HL-60 (cell line): ENCODE measurements at regions not wholly inside any gene's neighbourhood (a gene's known extent, or its start where the extent isn't known, plus 50 kb on each side); places are given as distances from the start of the nearest gene placed in this dataset.

Experiments used
- DNase-seq, 2 experiments: peaks; one replicate each; pipeline ENCODE4 v3.0.0-alpha.2; 2010 to 2020; ENCODE audit warnings: low read depth in 1 of 2, low spot score in 1 of 2
- H3K27ac ChIP-seq: fragments of 250-450 bp; sonication (Bioruptor Pico); replicated peaks from 2 replicates; pipeline ENCODE4 v1.5.1; 2020; ENCODE audit warnings: mild to moderate bottlenecking, moderate library complexity
- H3K27me3 ChIP-seq: fragments of 250-450 bp; sonication (Bioruptor Pico); 2 replicates; pipeline ENCODE4 v1.5.1; 2021; ENCODE audit warnings: mild to moderate bottlenecking, moderate library complexity; ENCODE audit not compliant: insufficient read depth, poor library complexity, severe bottlenecking
- H3K4me3 ChIP-seq: replicated peaks from 2 replicates; pipeline ENCODE4 v1.5.1; 2011; ENCODE audit warnings: mild to moderate bottlenecking, control low read depth, low read length; ENCODE audit not compliant: insufficient read depth
- GABPA ChIP-seq: IDR thresholded peaks from 2 replicates; pipeline ENCODE4 v1.6.1; 2012; ENCODE audit warnings: low read depth
- POLR2AphosphoS5 ChIP-seq: IDR thresholded peaks from 2 replicates; pipeline ENCODE4 v1.6.1; 2012; ENCODE audit warnings: low read depth
- SPI1 ChIP-seq: IDR thresholded peaks from 2 replicates; pipeline ENCODE4 v1.6.1; 2012; ENCODE audit warnings: low read depth, mild to moderate bottlenecking, borderline replicate concordance
- TF ChIP-seq, protein P1 (sequence below): IDR thresholded peaks from 2 replicates; pipeline ENCODE4 v1.6.1; 2012; ENCODE audit warnings: low read depth; ENCODE audit not compliant: insufficient replicate concordance
- TF ChIP-seq, protein P2 (sequence below): IDR thresholded peaks from one replicate; pipeline ENCODE4 v1.5.1; 2011; ENCODE audit warnings: low read length, control low read depth, inconsistent platforms; ENCODE audit not compliant: insufficient read depth

DNA sequence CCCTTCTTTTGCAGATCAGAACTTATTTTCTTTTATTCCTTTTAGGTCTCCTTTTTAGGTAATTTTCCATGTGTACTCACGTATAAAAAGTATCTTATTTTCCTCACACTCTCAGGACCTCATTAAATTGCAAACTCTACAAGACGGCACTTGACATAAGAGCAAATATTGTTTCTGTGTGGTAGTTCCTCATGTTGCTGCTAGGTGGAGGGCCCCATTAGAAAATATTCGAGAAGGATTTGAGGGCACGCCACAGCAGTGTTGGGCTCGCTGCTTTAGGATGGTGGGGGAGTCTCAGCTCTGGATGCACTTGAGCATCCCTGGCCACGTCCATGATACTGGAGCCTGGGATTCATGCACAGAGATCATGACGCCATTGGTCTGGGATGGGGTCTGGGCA, 64.9 kb upstream of the ZFP64 start:
- H3K27me3 ChIP-seq: no peaks in the 10 kb centered on the region
- no peak for TF ChIP-seq GABPA
- TF ChIP-seq SPI1: no peak
- TF ChIP-seq, protein P1, sequence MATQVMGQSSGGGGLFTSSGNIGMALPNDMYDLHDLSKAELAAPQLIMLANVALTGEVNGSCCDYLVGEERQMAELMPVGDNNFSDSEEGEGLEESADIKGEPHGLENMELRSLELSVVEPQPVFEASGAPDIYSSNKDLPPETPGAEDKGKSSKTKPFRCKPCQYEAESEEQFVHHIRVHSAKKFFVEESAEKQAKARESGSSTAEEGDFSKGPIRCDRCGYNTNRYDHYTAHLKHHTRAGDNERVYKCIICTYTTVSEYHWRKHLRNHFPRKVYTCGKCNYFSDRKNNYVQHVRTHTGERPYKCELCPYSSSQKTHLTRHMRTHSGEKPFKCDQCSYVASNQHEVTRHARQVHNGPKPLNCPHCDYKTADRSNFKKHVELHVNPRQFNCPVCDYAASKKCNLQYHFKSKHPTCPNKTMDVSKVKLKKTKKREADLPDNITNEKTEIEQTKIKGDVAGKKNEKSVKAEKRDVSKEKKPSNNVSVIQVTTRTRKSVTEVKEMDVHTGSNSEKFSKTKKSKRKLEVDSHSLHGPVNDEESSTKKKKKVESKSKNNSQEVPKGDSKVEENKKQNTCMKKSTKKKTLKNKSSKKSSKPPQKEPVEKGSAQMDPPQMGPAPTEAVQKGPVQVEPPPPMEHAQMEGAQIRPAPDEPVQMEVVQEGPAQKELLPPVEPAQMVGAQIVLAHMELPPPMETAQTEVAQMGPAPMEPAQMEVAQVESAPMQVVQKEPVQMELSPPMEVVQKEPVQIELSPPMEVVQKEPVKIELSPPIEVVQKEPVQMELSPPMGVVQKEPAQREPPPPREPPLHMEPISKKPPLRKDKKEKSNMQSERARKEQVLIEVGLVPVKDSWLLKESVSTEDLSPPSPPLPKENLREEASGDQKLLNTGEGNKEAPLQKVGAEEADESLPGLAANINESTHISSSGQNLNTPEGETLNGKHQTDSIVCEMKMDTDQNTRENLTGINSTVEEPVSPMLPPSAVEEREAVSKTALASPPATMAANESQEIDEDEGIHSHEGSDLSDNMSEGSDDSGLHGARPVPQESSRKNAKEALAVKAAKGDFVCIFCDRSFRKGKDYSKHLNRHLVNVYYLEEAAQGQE: no peak
- TF ChIP-seq, protein P2, sequence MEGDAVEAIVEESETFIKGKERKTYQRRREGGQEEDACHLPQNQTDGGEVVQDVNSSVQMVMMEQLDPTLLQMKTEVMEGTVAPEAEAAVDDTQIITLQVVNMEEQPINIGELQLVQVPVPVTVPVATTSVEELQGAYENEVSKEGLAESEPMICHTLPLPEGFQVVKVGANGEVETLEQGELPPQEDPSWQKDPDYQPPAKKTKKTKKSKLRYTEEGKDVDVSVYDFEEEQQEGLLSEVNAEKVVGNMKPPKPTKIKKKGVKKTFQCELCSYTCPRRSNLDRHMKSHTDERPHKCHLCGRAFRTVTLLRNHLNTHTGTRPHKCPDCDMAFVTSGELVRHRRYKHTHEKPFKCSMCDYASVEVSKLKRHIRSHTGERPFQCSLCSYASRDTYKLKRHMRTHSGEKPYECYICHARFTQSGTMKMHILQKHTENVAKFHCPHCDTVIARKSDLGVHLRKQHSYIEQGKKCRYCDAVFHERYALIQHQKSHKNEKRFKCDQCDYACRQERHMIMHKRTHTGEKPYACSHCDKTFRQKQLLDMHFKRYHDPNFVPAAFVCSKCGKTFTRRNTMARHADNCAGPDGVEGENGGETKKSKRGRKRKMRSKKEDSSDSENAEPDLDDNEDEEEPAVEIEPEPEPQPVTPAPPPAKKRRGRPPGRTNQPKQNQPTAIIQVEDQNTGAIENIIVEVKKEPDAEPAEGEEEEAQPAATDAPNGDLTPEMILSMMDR: no peak
- no peak for TF ChIP-seq POLR2AphosphoS5
- H3K27ac ChIP-seq: no peak overlapping the region
- H3K4me3 ChIP-seq: no peak overlapping the region
- DNase-seq: no peak

DNA sequence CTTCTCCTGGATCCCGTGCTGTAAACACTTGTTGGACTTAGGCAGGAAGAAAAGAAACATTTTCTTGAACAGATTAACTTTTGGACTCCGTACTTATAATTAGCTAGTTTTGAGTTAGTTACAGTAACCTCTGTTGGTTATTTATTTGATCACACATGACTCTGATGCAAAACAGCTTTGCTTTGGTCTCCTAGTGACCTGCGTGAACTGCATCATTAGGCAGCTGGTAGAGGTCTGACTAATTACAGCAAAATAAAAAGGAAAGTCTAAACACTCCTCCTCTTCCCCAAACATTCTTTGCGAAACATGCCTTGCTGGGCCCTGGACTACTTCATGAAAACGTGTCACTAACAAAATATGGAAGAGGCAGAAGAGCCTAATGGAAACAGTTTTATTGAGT, 61.1 kb upstream of the ZFP64 start:
- no peak for DNase-seq
- Histone ChIP-seq H3K4me3 (no peak overlapping the region), H3K27ac (no peak overlapping the region), H3K27me3 (no peaks in the 10 kb centered on the region)
- TF ChIP-seq, protein P1: no peak
- TF ChIP-seq SPI1 (no peak), POLR2AphosphoS5 (no peak), GABPA (no peak)
- TF ChIP-seq, protein P2: no peak

DNA sequence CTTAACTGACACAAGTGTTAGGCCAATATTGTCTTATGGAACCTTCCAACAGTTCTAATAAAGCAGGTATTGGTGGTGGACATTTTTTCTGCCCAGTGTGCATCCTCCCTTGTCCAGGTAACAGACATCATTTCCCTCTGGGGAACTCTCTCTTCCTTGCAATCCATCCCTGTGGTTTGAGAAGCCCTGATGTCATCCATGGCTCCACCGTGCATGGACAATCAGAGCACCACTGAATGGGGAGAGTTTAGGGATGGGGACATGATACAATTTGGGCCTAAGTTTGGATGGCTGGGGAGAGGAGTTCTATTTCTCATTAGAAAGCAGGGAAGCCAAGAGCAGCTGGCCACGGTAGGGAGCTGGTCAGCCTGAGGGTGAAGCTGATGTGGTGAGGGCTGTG, 60.2 kb upstream of the ZFP64 start:
- H3K27ac ChIP-seq: no peak overlapping the region
- H3K27me3 ChIP-seq: no peaks in the 10 kb centered on the region
- no peak for DNase-seq
- TF ChIP-seq SPI1: no peak
- TF ChIP-seq, protein P2: no peak
- TF ChIP-seq, protein P1: no peak
- TF ChIP-seq POLR2AphosphoS5: no peak
- no peak for TF ChIP-seq GABPA
- H3K4me3 ChIP-seq: no peak overlapping the region
